Erythroblast (primary cell): ENCODE measurements at regions not wholly inside any gene's neighbourhood (a gene's known extent, or its start where the extent isn't known, plus 50 kb on each side); places are given as distances from the start of the nearest gene placed in this dataset.

Experiments used
- GATA1 ChIP-seq: IDR thresholded peaks from 2 replicates; pipeline ENCODE4 v1.6.1; 2011; ENCODE audit warnings: low read depth, mild to moderate bottlenecking, control low read depth, low read length, moderate library complexity
- POLR2A ChIP-seq: IDR thresholded peaks from 2 replicates; pipeline ENCODE4 v1.6.1; 2011; ENCODE audit warnings: mild to moderate bottlenecking, low read length

DNA sequence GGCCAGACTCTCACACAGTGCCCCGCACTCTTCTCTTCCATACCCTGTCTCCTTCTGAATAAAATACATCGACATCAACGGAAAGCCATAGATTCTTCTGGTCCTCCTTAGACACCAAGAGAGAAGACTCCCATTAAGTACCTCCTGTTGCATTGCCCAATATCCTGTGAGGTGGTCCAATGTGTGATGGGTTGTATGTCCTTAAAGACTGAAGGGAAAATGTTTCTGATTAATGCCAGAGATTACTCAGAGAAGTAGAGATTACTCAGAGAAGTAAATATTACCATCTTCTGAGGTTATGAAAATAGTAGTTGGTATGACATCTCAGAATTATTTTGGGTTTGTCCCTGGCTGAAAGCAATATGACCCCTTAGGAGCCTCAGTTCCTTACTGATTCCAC, 60.8 kb upstream of the GALNT15 start:
- no peak for TF ChIP-seq POLR2A
- no peak for TF ChIP-seq GATA1
